Activated CD8-positive, alpha-beta T cell treated with anti-CD3 and anti-CD28 coated beads for 36 hours (primary cell): ENCODE measurements at regions not wholly inside any gene's neighbourhood (a gene's known extent, or its start where the extent isn't known, plus 50 kb on each side); places are given as distances from the start of the nearest gene placed in this dataset.

Experiments used
- ATAC-seq: fragments of 200-7000 bp; cut with Tn5 transposase; one replicate; pipeline ENCODE4 v1.10.0; 2021; ENCODE audit warnings: mild to moderate bottlenecking, moderate library complexity
- CTCF ChIA-PET: fragments of 350-600 bp; sonication (Branson Sonifier 250); formaldehyde crosslinking; loops from one replicate; lab custom pipeline; 2021; ENCODE audit warnings: antibody characterized with exemption; lab: Charles Lee
- POLR2A ChIA-PET: fragments of 350-600 bp; sonication (Branson Sonifier 250); formaldehyde crosslinking; loops from one replicate; lab custom pipeline; 2021; ENCODE audit warnings: antibody characterized with exemption; lab: Charles Lee
- DNase-seq: peaks from one replicate; pipeline ENCODE4 v3.0.0-alpha.2; 2020
- H3K27ac Mint-ChIP-seq: one replicate; pipeline ENCODE4 v1.8.0; 2021; ENCODE audit warnings: mild to moderate bottlenecking, mixed read lengths
- H3K27me3 Mint-ChIP-seq: one replicate; pipeline ENCODE4 v1.8.0; 2021; ENCODE audit warnings: mixed read lengths
- H3K36me3 Mint-ChIP-seq: one replicate; pipeline ENCODE4 v1.8.0; 2021; ENCODE audit warnings: low read depth, mixed read lengths
- H3K4me1 Mint-ChIP-seq: one replicate; pipeline ENCODE4 v1.8.0; 2021; ENCODE audit warnings: low read depth, mixed read lengths
- H3K4me3 Mint-ChIP-seq: one replicate; pipeline ENCODE4 v1.8.0; 2021; ENCODE audit warnings: mild to moderate bottlenecking, moderate library complexity, mixed read lengths
- H3K9me3 Mint-ChIP-seq: one replicate; pipeline ENCODE4 v1.8.0; 2021; ENCODE audit warnings: mixed read lengths
- CTCF ChIP-seq: fragments of 200-600 bp; IDR thresholded peaks from one replicate; pipeline ENCODE4 v1.8.0; 2022; ENCODE audit warnings: antibody characterized with exemption, mild to moderate bottlenecking
- intact Hi-C: fragments of 100-400 bp; cut with micrococcal nuclease; formaldehyde crosslinking; loops from one replicate; pipeline ENCODE4 v1.10.0; 2022

- Mint-ChIP-seq H3K27ac (no peak overlapping the region), H3K36me3 (no peaks in the 10 kb centered on the region), H3K9me3 (no peaks in the 10 kb centered on the region), H3K27me3 (peaks cover 3% of the 10 kb centered on the region), H3K4me1 (no peaks in the 10 kb centered on the region), H3K4me3 (no peak overlapping the region)
- no peak for DNase-seq
- ATAC-seq = no peak
- POLR2A ChIA-PET = interaction anchor here (0.6 kb wide), 1 partner anchor 25 kb away, joined by 3 read pairs; no protein-coding TSS in a partner anchor
- CTCF ChIA-PET = no interaction called here
- intact Hi-C loops = no loop called here
- TF ChIP-seq CTCF = no peak
Measured at GRCh38 chr1:29937356-29937755, 701.0 kb downstream of the PTPRU start.

GRCh38 chr1:29936031-29936544 is 699.8 kb downstream of the PTPRU start:
- CTCF ChIA-PET = no interaction called here
- intact Hi-C loops = no loop called here
- no peak overlapping the region for H3K4me3 Mint-ChIP-seq

GRCh38 chr1:29934255-29934772 is 698.0 kb downstream of the PTPRU start:
- Mint-ChIP-seq H3K36me3 (no peaks in the 10 kb centered on the region), H3K27me3 (peaks cover 10% of the 10 kb centered on the region)
- CTCF ChIA-PET = no interaction called here

More at GRCh38 chr1:29936031-29936544, 699.8 kb downstream of the PTPRU start:
- H3K4me1 Mint-ChIP-seq = no peaks in the 10 kb centered on the region
- H3K27me3 Mint-ChIP-seq = peaks cover 10% of the 10 kb centered on the region
- POLR2A ChIA-PET = no interaction called here
- DNase-seq (no peak), ATAC-seq (no peak)
- no peaks in the 10 kb centered on the region for H3K36me3 Mint-ChIP-seq
- no peak overlapping the region for H3K27ac Mint-ChIP-seq
- TF ChIP-seq CTCF = no peak
- H3K9me3 Mint-ChIP-seq = no peaks in the 10 kb centered on the region

GRCh38 chr1:29933067-29933466 is 696.7 kb downstream of the PTPRU start:
- DNase-seq (no peak), ATAC-seq (no peak)
- POLR2A ChIA-PET = no interaction called here
- H3K27me3 Mint-ChIP-seq = peaks cover 10% of the 10 kb centered on the region
- no peak overlapping the region for H3K27ac Mint-ChIP-seq
- no peaks in the 10 kb centered on the region for H3K9me3 Mint-ChIP-seq
- H3K4me1 Mint-ChIP-seq = no peaks in the 10 kb centered on the region
- no peaks in the 10 kb centered on the region for H3K36me3 Mint-ChIP-seq
- intact Hi-C loops = no loop called here
- TF ChIP-seq CTCF = no peak
- CTCF ChIA-PET = no interaction called here
- H3K4me3 Mint-ChIP-seq = no peak overlapping the region

More at GRCh38 chr1:29934255-29934772, 698.0 kb downstream of the PTPRU start:
- intact Hi-C loops = no loop called here
- POLR2A ChIA-PET = no interaction called here
- H3K9me3 Mint-ChIP-seq = no peaks in the 10 kb centered on the region
- H3K27ac Mint-ChIP-seq = no peak overlapping the region
- ATAC-seq (no peak), DNase-seq (no peak)
- no peak overlapping the region for H3K4me3 Mint-ChIP-seq
- no peaks in the 10 kb centered on the region for H3K4me1 Mint-ChIP-seq
- no peak for TF ChIP-seq CTCF

GRCh38 chr1:29932626-29933025 is 696.3 kb downstream of the PTPRU start:
- Mint-ChIP-seq H3K36me3 (no peaks in the 10 kb centered on the region), H3K27me3 (peaks cover 10% of the 10 kb centered on the region), H3K27ac (no peak overlapping the region), H3K4me1 (no peaks in the 10 kb centered on the region), H3K9me3 (no peaks in the 10 kb centered on the region), H3K4me3 (no peak overlapping the region)
- intact Hi-C loops = no loop called here
- TF ChIP-seq CTCF = no peak
- no peak for ATAC-seq
- ChIA-PET CTCF (no interaction called here), POLR2A (no interaction called here)
- DNase-seq = no peak
